Thyroid gland (tissue), 4 donors: ENCODE measurements at regions not wholly inside any gene's neighbourhood (a gene's known extent, or its start where the extent isn't known, plus 50 kb on each side); places are given as distances from the start of the nearest gene placed in this dataset.
"Not testable (repeated sequence)": the region's sequence is repeated elsewhere in the genome, so short reads cannot be mapped to it uniquely, and the experiment has no call there.

Experiments
- DNase-seq, 2 donors: peaks; one replicate each; pipeline ENCODE4 v3.0.0-alpha.2; 2019
- H3K27ac ChIP-seq, 3 donors: fragments of 200-600 bp; sonication (generic); 1 replicate in 2 of 3; 2 replicates in 1 of 3; pipeline ENCODE4 v1.5.1; 2016 to 2019; ENCODE audit warnings: mild to moderate bottlenecking in 1 of 3, moderate library complexity in 1 of 3
- H3K27me3 ChIP-seq: fragments of 200-600 bp; sonication (generic); one replicate; pipeline ENCODE4 v1.5.1; 2019
- H3K36me3 ChIP-seq, 2 donors: fragments of 200-600 bp; sonication (generic); one replicate each; pipeline ENCODE4 v1.5.1; 2016 to 2019
- H3K4me1 ChIP-seq, 2 donors: fragments of 200-600 bp; sonication (generic); one replicate each; pipeline ENCODE4 v1.5.1; 2017 to 2019
- H3K4me3 ChIP-seq, 3 donors: fragments of 200-600 bp; sonication (generic); replicated peaks in 1 of 3; 1 replicate in 2 of 3; 2 replicates in 1 of 3; pipeline ENCODE4 v1.5.1; 2016; ENCODE audit warnings: mild to moderate bottlenecking in 1 of 3
- H3K9me3 ChIP-seq: fragments of 200-600 bp; sonication (generic); one replicate; pipeline ENCODE4 v1.5.1; 2017
- POLR2A ChIP-seq, 2 donors: fragments of 450-650 bp; IDR thresholded peaks; one replicate each; pipeline ENCODE4 v1.6.1; 2017; ENCODE audit warnings: antibody characterized with exemption in 2 of 2, mild to moderate bottlenecking in 2 of 2, moderate library complexity in 1 of 2
- whole genome bisulfite sequencing, 2 donors: methylation state at CpG; one replicate each; pipeline ENCODE4 v1.1.5; 2017; 5-methylcytosine and 5-hydroxymethylcytosine counted together
- intact Hi-C: fragments of 100-400 bp; cut with DNase I; formaldehyde crosslinking; loops from one replicate; pipeline ENCODE4 v1.15.1; 2023
- TF ChIP-seq, protein P1 (sequence below), 6 experiments: fragments of 200-600 bp in 3 of 6; fragments of 450-650 bp in 3 of 6; sonication (generic) in 3 of 6; IDR thresholded peaks; one replicate each; pipeline ENCODE4 v1.5.1; 2016 to 2019; ENCODE audit warnings: antibody characterized with exemption in 6 of 6, mild to moderate bottlenecking in 2 of 6, inconsistent platforms in 1 of 6, moderate library complexity in 1 of 6

DNA sequence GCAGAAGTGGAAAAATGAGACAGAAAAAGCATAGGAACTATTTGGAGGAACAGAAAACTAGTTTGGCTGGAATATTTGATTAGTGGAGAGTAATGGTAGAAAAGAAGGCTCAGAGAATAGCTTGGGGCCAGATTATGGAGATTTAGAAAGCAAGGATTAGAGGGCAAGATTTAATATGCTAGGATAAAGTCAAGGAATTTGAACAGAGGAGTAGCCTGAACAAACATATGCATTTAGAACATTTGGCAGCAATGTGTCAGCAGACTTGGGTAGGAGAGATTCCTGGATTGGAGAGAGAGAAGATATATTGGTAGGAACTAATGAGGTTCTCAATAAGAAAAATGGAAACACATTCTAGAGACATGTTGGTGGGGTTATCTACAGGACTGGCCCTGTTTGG is 229.2 kb upstream of the PKP2 start:
- intact Hi-C loops: no loop called here
- Histone ChIP-seq H3K27me3 (no peaks in the 10 kb centered on the region), H3K4me1 (no peaks in the 10 kb centered on the region), H3K36me3 (no peaks in the 10 kb centered on the region), H3K4me3 (no peak overlapping the region), H3K27ac (no peak overlapping the region), H3K9me3 (no peaks in the 10 kb centered on the region)
- DNase-seq: no peak
- TF ChIP-seq POLR2A (IDR thresholded peaks at IDR 0.05): no peak
- TF ChIP-seq, protein P1, sequence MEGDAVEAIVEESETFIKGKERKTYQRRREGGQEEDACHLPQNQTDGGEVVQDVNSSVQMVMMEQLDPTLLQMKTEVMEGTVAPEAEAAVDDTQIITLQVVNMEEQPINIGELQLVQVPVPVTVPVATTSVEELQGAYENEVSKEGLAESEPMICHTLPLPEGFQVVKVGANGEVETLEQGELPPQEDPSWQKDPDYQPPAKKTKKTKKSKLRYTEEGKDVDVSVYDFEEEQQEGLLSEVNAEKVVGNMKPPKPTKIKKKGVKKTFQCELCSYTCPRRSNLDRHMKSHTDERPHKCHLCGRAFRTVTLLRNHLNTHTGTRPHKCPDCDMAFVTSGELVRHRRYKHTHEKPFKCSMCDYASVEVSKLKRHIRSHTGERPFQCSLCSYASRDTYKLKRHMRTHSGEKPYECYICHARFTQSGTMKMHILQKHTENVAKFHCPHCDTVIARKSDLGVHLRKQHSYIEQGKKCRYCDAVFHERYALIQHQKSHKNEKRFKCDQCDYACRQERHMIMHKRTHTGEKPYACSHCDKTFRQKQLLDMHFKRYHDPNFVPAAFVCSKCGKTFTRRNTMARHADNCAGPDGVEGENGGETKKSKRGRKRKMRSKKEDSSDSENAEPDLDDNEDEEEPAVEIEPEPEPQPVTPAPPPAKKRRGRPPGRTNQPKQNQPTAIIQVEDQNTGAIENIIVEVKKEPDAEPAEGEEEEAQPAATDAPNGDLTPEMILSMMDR (IDR thresholded peaks at IDR 0.05): no peak

DNA sequence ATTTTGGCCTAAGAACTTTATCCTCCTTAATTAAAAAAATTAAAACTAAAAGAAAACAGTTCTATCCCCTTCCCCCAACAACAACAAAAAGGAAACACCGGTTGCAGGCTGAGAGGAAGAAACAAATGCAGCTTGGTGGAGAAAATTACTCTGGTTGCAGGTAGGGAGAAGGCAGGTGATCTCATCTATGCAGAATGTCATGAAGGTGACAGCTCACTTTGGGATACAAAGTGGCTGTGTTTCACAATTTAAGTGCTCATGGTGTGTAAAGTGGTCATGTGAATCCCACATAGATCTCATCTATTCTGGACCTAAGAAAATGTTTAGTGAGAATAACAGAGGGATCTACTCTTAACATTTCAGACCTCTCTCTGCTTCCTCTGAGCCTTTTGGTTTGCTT is 219.7 kb upstream of the PKP2 start:
- intact Hi-C loops: no loop called here
- no peak overlapping the region for H3K27ac ChIP-seq
- no peaks in the 10 kb centered on the region for H3K4me1 ChIP-seq
- no peaks in the 10 kb centered on the region for H3K9me3 ChIP-seq
- H3K27me3 ChIP-seq: no peaks in the 10 kb centered on the region
- H3K36me3 ChIP-seq: no peaks in the 10 kb centered on the region
- no peak for TF ChIP-seq POLR2A (IDR thresholded peaks at IDR 0.05)
- TF ChIP-seq, protein P1 (IDR thresholded peaks at IDR 0.05): no peak
- 28 to 41% methylated on average over 1 of the region's 1 CpG for WGBS, 2 donors
- H3K4me3 ChIP-seq: no peak overlapping the region
- DNase-seq: no peak

- intact Hi-C loops: no loop called here
- Histone ChIP-seq H3K27ac (no peak overlapping the region), H3K4me1 (no peaks in the 10 kb centered on the region), H3K9me3 (no peaks in the 10 kb centered on the region), H3K27me3 (no peaks in the 10 kb centered on the region), H3K36me3 (no peaks in the 10 kb centered on the region), H3K4me3 (no peak overlapping the region)
- TF ChIP-seq, protein P1 (IDR thresholded peaks at IDR 0.05): no peak
- TF ChIP-seq POLR2A (IDR thresholded peaks at IDR 0.05): no peak
- DNase-seq: no peak
- 63 to 65% methylated on average over 2 of the region's 2 CpGs for WGBS, 2 donors
Measured at GRCh38 chr12:33115716-33116115, 219.1 kb upstream of the PKP2 start.

DNA sequence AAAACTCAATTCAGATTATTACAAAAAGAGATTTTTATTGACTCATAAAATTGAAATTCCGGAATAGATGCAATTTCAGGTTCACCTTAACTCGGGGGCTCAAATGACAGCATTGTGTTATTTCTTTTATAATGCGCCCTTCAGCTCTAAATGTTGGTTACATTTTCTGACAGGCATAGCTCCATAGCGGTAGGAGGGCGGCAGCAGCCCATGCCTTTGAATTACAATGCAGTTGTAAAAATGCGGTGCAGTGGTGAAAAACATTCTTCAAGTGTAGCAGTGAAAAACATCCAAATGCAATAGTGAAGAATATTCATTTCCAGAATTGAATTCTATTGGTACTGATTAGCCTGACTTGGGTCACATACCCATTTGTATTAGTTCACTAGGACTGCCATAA is 215.3 kb upstream of the PKP2 start:
- no peaks in the 10 kb centered on the region for H3K9me3 ChIP-seq
- 53 to 58% methylated on average over 6 of the region's 6 CpGs for WGBS, 2 donors
- DNase-seq: no peak
- no peak overlapping the region for H3K4me3 ChIP-seq
- intact Hi-C loops: no loop called here
- TF ChIP-seq POLR2A (IDR thresholded peaks at IDR 0.05): no peak
- TF ChIP-seq, protein P1 (IDR thresholded peaks at IDR 0.05): no peak
- H3K4me1 ChIP-seq: no peaks in the 10 kb centered on the region
- no peaks in the 10 kb centered on the region for H3K27me3 ChIP-seq
- no peaks in the 10 kb centered on the region for H3K36me3 ChIP-seq
- no peak overlapping the region for H3K27ac ChIP-seq

DNA sequence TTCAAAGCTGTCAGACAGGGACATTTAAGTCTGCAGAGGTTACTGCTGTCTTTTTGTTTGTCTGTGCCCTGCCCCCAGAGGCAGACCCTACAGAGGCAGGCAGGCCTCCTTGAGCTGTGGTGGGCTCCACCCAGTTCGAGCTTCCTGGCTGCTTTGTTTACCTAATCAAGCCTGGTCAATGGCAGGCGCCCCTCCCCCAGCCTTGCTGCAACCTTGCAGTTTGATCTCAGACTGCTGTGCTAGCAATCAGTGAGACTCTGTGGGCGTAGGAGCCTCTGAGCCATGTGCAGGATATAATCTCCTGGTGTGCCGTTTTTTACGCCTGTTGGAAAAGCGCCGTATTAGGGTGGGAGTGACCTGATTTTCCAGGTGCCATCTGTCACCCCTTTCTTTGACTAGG is 211.2 kb upstream of the PKP2 start:
- intact Hi-C loops, H3K4me1 ChIP-seq, H3K36me3 ChIP-seq, DNase-seq, H3K27ac ChIP-seq, H3K9me3 ChIP-seq, H3K27me3 ChIP-seq, H3K4me3 ChIP-seq: not testable (repeated sequence)
- WGBS, 2 donors: 85 to 91% methylated on average over 5 to 7 of the region's 7 CpGs

DNA sequence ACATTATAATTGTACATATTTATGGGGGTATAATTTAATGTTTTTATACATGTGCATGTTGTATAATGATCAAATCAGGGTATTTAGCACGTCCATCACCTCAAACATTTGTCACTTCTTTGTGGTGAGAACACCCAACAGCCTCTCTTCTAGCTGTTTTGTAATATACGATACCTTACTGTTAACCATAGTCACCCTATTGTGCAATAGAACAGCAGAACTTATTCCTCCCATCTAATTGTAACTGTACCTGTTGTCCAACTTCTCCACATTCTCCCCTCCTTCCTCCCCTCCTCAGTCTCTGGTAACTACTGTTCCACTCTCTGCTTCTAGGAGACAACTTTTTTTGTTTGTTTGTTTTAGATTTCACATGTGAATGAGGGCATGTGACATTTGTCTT is 197.0 kb upstream of the PKP2 start:
- WGBS, 2 donors: 71 to 73% methylated on average over 2 of the region's 2 CpGs
- no peak for DNase-seq
- H3K4me1 ChIP-seq: no peaks in the 10 kb centered on the region
- no peaks in the 10 kb centered on the region for H3K9me3 ChIP-seq
- no peak overlapping the region for H3K27ac ChIP-seq
- no peaks in the 10 kb centered on the region for H3K36me3 ChIP-seq
- intact Hi-C loops: no loop called here
- no peaks in the 10 kb centered on the region for H3K27me3 ChIP-seq
- TF ChIP-seq POLR2A (IDR thresholded peaks at IDR 0.05): no peak
- TF ChIP-seq, protein P1 (IDR thresholded peaks at IDR 0.05): no peak
- no peak overlapping the region for H3K4me3 ChIP-seq

DNA sequence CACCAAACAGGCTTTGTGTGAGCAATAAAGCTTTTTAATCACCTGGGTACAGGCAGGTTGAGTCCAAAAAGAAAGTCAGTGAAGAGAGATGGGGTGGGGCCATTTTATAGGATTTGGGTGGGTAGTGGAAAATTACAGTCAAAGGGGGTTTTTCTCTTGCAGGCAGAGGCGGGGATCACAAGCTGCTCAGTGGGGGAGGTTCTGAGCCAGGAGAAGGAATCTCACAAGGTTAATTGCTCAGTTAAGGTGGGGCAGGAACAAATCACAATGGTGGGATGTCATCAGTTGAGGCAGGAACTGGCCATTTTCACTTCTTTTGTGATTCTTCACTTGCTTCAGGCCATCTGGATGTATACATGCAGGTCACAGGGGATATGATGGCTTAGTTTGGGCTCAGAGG is 191.3 kb upstream of the PKP2 start:
- H3K27me3 ChIP-seq, intact Hi-C loops, H3K27ac ChIP-seq, H3K4me1 ChIP-seq, H3K4me3 ChIP-seq, H3K36me3 ChIP-seq, DNase-seq, H3K9me3 ChIP-seq: not testable (repeated sequence)
- 85 to 86% methylated on average over 1 of the region's 1 CpG for WGBS, 2 donors

GRCh38 chr12:33076401-33076800 is 179.8 kb upstream of the PKP2 start:
- H3K4me3 ChIP-seq, H3K36me3 ChIP-seq, H3K27me3 ChIP-seq, intact Hi-C loops, H3K4me1 ChIP-seq, H3K27ac ChIP-seq, H3K9me3 ChIP-seq, DNase-seq: not testable (repeated sequence)
- WGBS, 2 donors: 90 to 91% methylated on average over 9 of the region's 9 CpGs
